NCI-H128 (cell line): ENCODE measurements at regions not wholly inside any gene's neighbourhood (a gene's known extent, or its start where the extent isn't known, plus 50 kb on each side); places are given as distances from the start of the nearest gene placed in this dataset.
"Not testable (repeated sequence)": the region's sequence is repeated elsewhere in the genome, so short reads cannot be mapped to it uniquely, and the experiment has no call there.

ENCODE experiments used
- DNase-seq: peaks from one replicate; lab custom pipeline; 2025; ENCODE audit not compliant: unreplicated experiment; lab: John Stamatoyannopoulos, UW

GRCh38 chr3:15851735-15852134 lies 54.0 kb upstream of the ANKRD28 start:
- no peak for DNase-seq

GRCh38 chr3:15858547-15859506 lies 61.0 kb upstream of the ANKRD28 start:
- DNase-seq: no peak

- peak; percentile 44 for DNase-seq
Measured at GRCh38 chr3:15859507-15860013, 61.8 kb upstream of the ANKRD28 start.

- peak; percentile 44 for DNase-seq
Measured at GRCh38 chr3:15860014-15860934, 62.5 kb upstream of the ANKRD28 start.

- DNase-seq: no peak
Measured at GRCh38 chr3:15861163-15861562, 63.4 kb upstream of the ANKRD28 start.

GRCh38 chr3:15872807-15873206 lies 75.0 kb upstream of the ANKRD28 start:
- DNase-seq: no peak

GRCh38 chr3:15873415-15873814 lies 75.6 kb upstream of the ANKRD28 start:
- no peak for DNase-seq

- no peak for DNase-seq
Measured at GRCh38 chr3:15875016-15875689, 77.4 kb upstream of the ANKRD28 start.

- no peak for DNase-seq
Measured at GRCh38 chr3:15876669-15877068, 78.9 kb upstream of the ANKRD28 start.

GRCh38 chr3:15877813-15878212 lies 80.0 kb upstream of the ANKRD28 start:
- DNase-seq: no peak

- DNase-seq: not testable (repeated sequence)
Measured at GRCh38 chr3:15879787-15880186, 82.0 kb upstream of the ANKRD28 start.

- no peak for DNase-seq
Measured at GRCh38 chr3:15882577-15882976, 84.8 kb upstream of the ANKRD28 start.

- no peak for DNase-seq
Measured at GRCh38 chr3:15884132-15884531, 86.4 kb upstream of the ANKRD28 start.

- DNase-seq: no peak
Measured at GRCh38 chr3:15886521-15886920, 88.7 kb upstream of the ANKRD28 start.

- DNase-seq: no peak
Measured at GRCh38 chr3:15887261-15887660, 89.5 kb upstream of the ANKRD28 start.

GRCh38 chr3:15889936-15890335 lies 92.2 kb upstream of the ANKRD28 start:
- DNase-seq: no peak

GRCh38 chr3:15892311-15893227 lies 94.8 kb upstream of the ANKRD28 start:
- no peak for DNase-seq

GRCh38 chr3:15894382-15894781 lies 96.6 kb upstream of the ANKRD28 start:
- no peak for DNase-seq

GRCh38 chr3:15896500-15896899 lies 98.7 kb upstream of the ANKRD28 start:
- no peak for DNase-seq

GRCh38 chr3:15899388-15899787 lies 101.6 kb upstream of the ANKRD28 start:
- DNase-seq: no peak
